ENCODE measurements at regions not wholly inside any gene's neighbourhood (a gene's known extent, or its start where the extent isn't known, plus 50 kb on each side); places are given as distances from the start of the nearest gene placed in this dataset.

GRCh38 chr7:85396676-85397075 is 209.8 kb upstream of the SEMA3D start:
- no peak for DNase-seq (ENCODE audit: low read depth)
- H3K4me3 ChIP-seq (ENCODE audit: low read depth, low read length), result no peak overlapping the region
- TF ChIP-seq, protein P1, sequence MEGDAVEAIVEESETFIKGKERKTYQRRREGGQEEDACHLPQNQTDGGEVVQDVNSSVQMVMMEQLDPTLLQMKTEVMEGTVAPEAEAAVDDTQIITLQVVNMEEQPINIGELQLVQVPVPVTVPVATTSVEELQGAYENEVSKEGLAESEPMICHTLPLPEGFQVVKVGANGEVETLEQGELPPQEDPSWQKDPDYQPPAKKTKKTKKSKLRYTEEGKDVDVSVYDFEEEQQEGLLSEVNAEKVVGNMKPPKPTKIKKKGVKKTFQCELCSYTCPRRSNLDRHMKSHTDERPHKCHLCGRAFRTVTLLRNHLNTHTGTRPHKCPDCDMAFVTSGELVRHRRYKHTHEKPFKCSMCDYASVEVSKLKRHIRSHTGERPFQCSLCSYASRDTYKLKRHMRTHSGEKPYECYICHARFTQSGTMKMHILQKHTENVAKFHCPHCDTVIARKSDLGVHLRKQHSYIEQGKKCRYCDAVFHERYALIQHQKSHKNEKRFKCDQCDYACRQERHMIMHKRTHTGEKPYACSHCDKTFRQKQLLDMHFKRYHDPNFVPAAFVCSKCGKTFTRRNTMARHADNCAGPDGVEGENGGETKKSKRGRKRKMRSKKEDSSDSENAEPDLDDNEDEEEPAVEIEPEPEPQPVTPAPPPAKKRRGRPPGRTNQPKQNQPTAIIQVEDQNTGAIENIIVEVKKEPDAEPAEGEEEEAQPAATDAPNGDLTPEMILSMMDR (conservative IDR thresholded peaks at IDR 0.05; ENCODE audit: low read depth, low read length), result no peak

DNA sequence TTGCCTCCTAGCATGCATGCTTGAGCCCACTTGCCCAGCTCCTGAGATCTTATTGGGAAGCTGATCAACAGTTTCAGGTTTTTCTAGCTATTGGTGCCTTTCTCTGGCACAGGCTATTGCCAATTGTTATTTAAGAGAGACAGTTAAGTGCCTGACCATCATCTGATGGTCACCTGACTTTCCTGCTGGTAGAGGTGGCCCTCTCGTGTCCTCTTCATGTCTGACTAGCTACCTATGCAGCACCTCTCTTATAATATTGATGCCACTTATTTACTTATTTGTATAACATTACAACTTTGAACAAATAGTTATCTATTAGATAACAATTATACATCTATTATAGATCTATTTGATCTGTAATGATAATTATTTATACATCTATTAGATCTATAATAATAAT is 205.9 kb upstream of the SEMA3D start:
- no peak overlapping the region for H3K4me3 ChIP-seq (ENCODE audit: low read depth, low read length)
- no peak for DNase-seq (ENCODE audit: low read depth)
- TF ChIP-seq, protein P1 (conservative IDR thresholded peaks at IDR 0.05; ENCODE audit: low read depth, low read length), result no peak

DNA sequence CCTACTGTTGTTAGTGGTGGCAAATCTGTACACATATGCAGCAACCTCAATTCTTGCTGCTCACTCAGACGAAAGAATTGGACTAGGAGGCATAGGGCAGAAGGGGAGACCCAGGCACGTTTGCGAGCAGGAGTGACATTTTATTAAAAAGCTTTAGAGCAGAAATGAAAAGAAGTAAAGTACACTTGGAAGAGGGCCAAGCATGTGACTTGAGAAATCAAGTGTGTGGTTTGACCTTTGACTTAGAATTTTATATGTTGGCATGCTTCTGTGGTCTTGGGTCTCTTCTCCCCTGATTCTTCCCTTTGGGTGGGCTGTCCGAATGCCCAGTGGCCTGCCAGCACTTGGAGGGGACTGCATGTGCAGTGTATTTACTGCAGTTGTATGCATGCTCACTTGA is 205.5 kb upstream of the SEMA3D start:
- TF ChIP-seq, protein P1 (conservative IDR thresholded peaks at IDR 0.05; ENCODE audit: low read depth, low read length), result no peak

DNA sequence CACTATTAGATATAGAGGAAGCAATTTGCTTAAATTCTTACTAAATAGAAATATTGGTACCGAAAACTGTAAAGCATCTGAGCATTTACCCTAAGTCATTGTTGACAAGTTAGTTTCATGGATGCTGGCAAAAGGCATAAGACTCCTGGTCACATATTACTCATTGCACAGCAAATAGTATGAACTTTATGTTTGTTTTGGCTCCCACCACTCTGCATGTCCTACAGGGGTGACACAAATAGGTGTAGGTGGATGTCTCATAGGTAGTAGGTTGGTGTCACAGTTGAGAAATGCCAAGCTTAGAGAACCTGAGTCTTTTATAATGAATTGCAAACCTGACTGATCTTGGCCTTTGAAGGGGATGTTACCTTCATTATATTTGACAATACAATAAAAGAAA is 199.6 kb upstream of the SEMA3D start:
- no peak for DNase-seq (ENCODE audit: low read depth)
- H3K4me3 ChIP-seq (ENCODE audit: low read depth, low read length), result no peak overlapping the region
- TF ChIP-seq, protein P1 (conservative IDR thresholded peaks at IDR 0.05; ENCODE audit: low read depth, low read length), result no peak

More for the DNA sequence above, 205.5 kb upstream of the SEMA3D start:
- no peak overlapping the region for H3K4me3 ChIP-seq (ENCODE audit: low read depth, low read length)
- no peak for DNase-seq (ENCODE audit: low read depth)

DNA sequence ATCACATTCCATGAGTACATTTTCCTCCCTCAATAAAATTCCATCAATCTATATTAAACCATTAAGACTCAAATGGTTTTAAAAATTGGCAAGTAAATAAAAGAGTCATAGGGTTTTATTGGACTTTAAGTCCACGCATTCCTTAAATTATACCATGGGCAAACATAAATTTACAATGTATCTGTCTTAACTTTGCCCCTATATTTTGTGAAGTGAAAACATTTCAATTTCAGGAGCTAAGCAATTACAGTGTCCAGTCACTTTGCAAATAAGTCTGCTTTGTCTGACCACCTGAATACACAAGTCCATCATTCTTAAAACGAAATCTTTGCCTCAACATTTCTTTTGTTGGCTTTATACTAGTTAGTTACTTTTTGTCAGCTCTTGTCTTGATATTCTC is 197.5 kb upstream of the SEMA3D start:
- DNase-seq (ENCODE audit: low read depth), result no peak
- TF ChIP-seq, protein P1 (conservative IDR thresholded peaks at IDR 0.05; ENCODE audit: low read depth, low read length), result no peak
- H3K4me3 ChIP-seq (ENCODE audit: low read depth, low read length), result no peak overlapping the region

- DNase-seq (ENCODE audit: low read depth), result no peak
- TF ChIP-seq, protein P1 (conservative IDR thresholded peaks at IDR 0.05; ENCODE audit: low read depth, low read length), result no peak
- no peak overlapping the region for H3K4me3 ChIP-seq (ENCODE audit: low read depth, low read length)
Measured at GRCh38 chr7:85381212-85381611, 194.4 kb upstream of the SEMA3D start.

DNA sequence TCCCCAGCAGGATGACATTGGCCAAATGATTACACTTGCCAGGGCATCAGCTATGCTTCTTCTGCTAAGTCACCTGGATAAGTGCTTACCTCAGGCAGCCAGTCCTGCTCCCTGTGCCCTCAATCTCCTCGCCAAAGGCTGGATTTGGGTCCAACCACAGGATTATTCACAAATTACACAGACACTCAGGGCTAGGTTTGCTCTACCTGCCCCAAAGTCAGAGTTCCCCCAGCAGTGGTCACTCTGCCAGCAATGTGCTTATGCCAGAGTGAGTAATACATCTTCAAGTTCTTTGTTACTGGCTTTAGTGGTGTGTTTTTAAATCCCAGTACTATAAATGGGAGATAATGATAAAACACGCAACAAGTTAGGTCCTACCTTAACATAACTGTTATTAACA is 189.7 kb upstream of the SEMA3D start:
- DNase-seq (ENCODE audit: low read depth), result no peak
- TF ChIP-seq, protein P1 (conservative IDR thresholded peaks at IDR 0.05; ENCODE audit: low read depth, low read length), result no peak
- H3K4me3 ChIP-seq (ENCODE audit: low read depth, low read length), result no peak overlapping the region

Data from epithelial cell of proximal tubule (primary cell).